OCI-LY3 (cell line): ENCODE measurements at regions not wholly inside any gene's neighbourhood (a gene's known extent, or its start where the extent isn't known, plus 50 kb on each side); places are given as distances from the start of the nearest gene placed in this dataset.

ENCODE experiments used
- H2AFZ ChIP-seq: fragments of 200-600, 300-600 bp; shearing (Covaris generic); 2 replicates; pipeline ENCODE4 v1.6.0; 2014; ENCODE audit warnings: antibody characterized with exemption, low read depth, low read length
- H3K27ac ChIP-seq: fragments of 200-600, 300-600 bp; sonication (generic); 2 replicates; pipeline ENCODE4 v1.5.1; 2014; ENCODE audit warnings: mild to moderate bottlenecking, low read length, moderate library complexity, mixed read lengths
- H3K27me3 ChIP-seq: fragments of 200-600, 300-600 bp; sonication (generic); 2 replicates; pipeline ENCODE4 v1.6.1; 2014; ENCODE audit warnings: low read depth, low read length, mixed read lengths
- H3K36me3 ChIP-seq: fragments of 200-600, 300-600 bp; sonication (generic); replicated peaks from 2 replicates; pipeline ENCODE3; 2014; ENCODE audit warnings: low read depth, low read length, mixed read lengths
- H3K4me1 ChIP-seq: fragments of 300-600, 200-600 bp; sonication (generic); 2 replicates; pipeline ENCODE4 v1.6.1; 2014; ENCODE audit warnings: low read length, mixed read lengths
- H3K4me2 ChIP-seq: fragments of 200-600, 300-600 bp; sonication (generic); 2 replicates; pipeline ENCODE4 v1.6.1; 2014; ENCODE audit warnings: low read length, mixed read lengths
- H3K4me3 ChIP-seq: fragments of 300-600, 200-600 bp; sonication (generic); 2 replicates; pipeline ENCODE4 v1.5.1; 2014; ENCODE audit warnings: antibody characterized with exemption, mild to moderate bottlenecking, low read length, moderate library complexity
- H3K79me2 ChIP-seq: fragments of 300-600, 200-600 bp; shearing (Covaris generic); 2 replicates; pipeline ENCODE4 v1.6.1; 2014; ENCODE audit warnings: mild to moderate bottlenecking, low read length, mixed read lengths
- H3K9ac ChIP-seq: fragments of 300-600, 200-600 bp; shearing (Covaris generic); 2 replicates; pipeline ENCODE4 v1.6.0; 2014; ENCODE audit warnings: mild to moderate bottlenecking, low read length, moderate library complexity
- H3K9me3 ChIP-seq: fragments of 200-600, 300-600 bp; shearing (Covaris generic); 2 replicates; pipeline ENCODE4 v1.6.1; 2014; ENCODE audit warnings: low read length, mixed read lengths; ENCODE audit not compliant: insufficient read depth
- H4K20me1 ChIP-seq: fragments of 200-600, 300-600 bp; sonication (generic); 2 replicates; pipeline ENCODE4 v1.6.1; 2016; ENCODE audit warnings: low read length, mixed read lengths; ENCODE audit not compliant: insufficient read depth
- EZH2phosphoT487 ChIP-seq: fragments of 200-600 bp; shearing (Covaris generic); IDR thresholded peaks from 2 replicates; pipeline ENCODE4 v1.6.1; 2018; ENCODE audit warnings: antibody characterized with exemption, mixed run types, low read depth
- TF ChIP-seq, protein P1 (sequence below): fragments of 200-600, 300-600 bp; sonication (generic); IDR thresholded peaks from 2 replicates; pipeline ENCODE4 v1.5.1; 2014; ENCODE audit warnings: antibody characterized with exemption, low read length, low read depth

GRCh38 chr10:44473146-44473545 is 88.2 kb upstream of the CXCL12 start:
- H3K4me3 ChIP-seq, result no peak overlapping the region
- no peaks in the 10 kb centered on the region for H3K36me3 ChIP-seq
- TF ChIP-seq, protein P1, sequence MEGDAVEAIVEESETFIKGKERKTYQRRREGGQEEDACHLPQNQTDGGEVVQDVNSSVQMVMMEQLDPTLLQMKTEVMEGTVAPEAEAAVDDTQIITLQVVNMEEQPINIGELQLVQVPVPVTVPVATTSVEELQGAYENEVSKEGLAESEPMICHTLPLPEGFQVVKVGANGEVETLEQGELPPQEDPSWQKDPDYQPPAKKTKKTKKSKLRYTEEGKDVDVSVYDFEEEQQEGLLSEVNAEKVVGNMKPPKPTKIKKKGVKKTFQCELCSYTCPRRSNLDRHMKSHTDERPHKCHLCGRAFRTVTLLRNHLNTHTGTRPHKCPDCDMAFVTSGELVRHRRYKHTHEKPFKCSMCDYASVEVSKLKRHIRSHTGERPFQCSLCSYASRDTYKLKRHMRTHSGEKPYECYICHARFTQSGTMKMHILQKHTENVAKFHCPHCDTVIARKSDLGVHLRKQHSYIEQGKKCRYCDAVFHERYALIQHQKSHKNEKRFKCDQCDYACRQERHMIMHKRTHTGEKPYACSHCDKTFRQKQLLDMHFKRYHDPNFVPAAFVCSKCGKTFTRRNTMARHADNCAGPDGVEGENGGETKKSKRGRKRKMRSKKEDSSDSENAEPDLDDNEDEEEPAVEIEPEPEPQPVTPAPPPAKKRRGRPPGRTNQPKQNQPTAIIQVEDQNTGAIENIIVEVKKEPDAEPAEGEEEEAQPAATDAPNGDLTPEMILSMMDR, result no peak
- no peak for TF ChIP-seq EZH2phosphoT487
- no peaks in the 10 kb centered on the region for H3K9me3 ChIP-seq
- H3K27ac ChIP-seq, result no peak overlapping the region
- H3K79me2 ChIP-seq, result no peaks in the 10 kb centered on the region
- no peak overlapping the region for H3K9ac ChIP-seq
- H3K4me2 ChIP-seq, result no peak overlapping the region
- H4K20me1 ChIP-seq, result no peaks in the 10 kb centered on the region
- no peaks in the 10 kb centered on the region for H3K4me1 ChIP-seq
- no peak overlapping the region for H2AFZ ChIP-seq
- H3K27me3 ChIP-seq, result no peaks in the 10 kb centered on the region

GRCh38 chr10:44476409-44477045 is 91.6 kb upstream of the CXCL12 start:
- Histone ChIP-seq H3K4me2 (no peak overlapping the region), H3K4me1 (peaks cover 4% of the 10 kb centered on the region; the same call in 1 of the 2 replicates), H3K79me2 (no peaks in the 10 kb centered on the region), H3K9ac (no peak overlapping the region), H3K9me3 (no peaks in the 10 kb centered on the region), H3K4me3 (no peak overlapping the region), H3K27ac (no peak overlapping the region), H2AFZ (no peak overlapping the region), H3K36me3 (no peaks in the 10 kb centered on the region), H4K20me1 (no peaks in the 10 kb centered on the region), H3K27me3 (no peaks in the 10 kb centered on the region)
- TF ChIP-seq, protein P1, result no peak
- no peak for TF ChIP-seq EZH2phosphoT487

DNA sequence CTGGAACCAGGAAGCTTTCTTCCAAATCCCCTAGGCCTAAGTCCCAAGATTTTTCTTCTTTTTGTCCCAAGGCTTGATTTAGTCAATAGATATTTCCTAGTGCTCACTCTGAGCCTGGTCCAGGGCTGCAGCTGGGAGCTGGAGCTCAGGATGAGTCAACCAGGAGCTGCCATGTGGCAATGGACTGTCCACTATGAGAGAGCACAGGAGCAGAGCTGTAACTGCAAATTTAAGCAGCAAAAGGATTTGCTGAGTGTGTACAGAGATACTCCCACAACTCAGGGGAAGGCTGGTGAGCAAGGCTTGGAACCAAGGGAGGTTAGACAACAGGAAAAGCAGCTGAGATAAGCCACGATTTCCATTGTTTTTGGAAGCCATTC is 92.1 kb upstream of the CXCL12 start:
- TF ChIP-seq EZH2phosphoT487, result no peak
- TF ChIP-seq, protein P1, result no peak
- Histone ChIP-seq H3K4me3 (no peak overlapping the region), H3K4me2 (no peak overlapping the region), H2AFZ (no peak overlapping the region), H4K20me1 (no peaks in the 10 kb centered on the region), H3K36me3 (no peaks in the 10 kb centered on the region), H3K27ac (no peak overlapping the region), H3K27me3 (no peaks in the 10 kb centered on the region), H3K79me2 (no peaks in the 10 kb centered on the region), H3K9ac (no peak overlapping the region), H3K4me1 (peaks cover 4% of the 10 kb centered on the region; the same call in 1 of the 2 replicates), H3K9me3 (no peaks in the 10 kb centered on the region)

GRCh38 chr10:44478040-44478439 is 93.1 kb upstream of the CXCL12 start:
- Histone ChIP-seq H3K4me1 (peaks cover 4% of the 10 kb centered on the region; the same call in 1 of the 2 replicates), H3K36me3 (no peaks in the 10 kb centered on the region), H3K4me3 (no peak overlapping the region), H3K79me2 (no peaks in the 10 kb centered on the region), H3K9ac (no peak overlapping the region), H2AFZ (no peak overlapping the region), H3K4me2 (no peak overlapping the region), H3K9me3 (no peaks in the 10 kb centered on the region), H3K27me3 (no peaks in the 10 kb centered on the region), H3K27ac (no peak overlapping the region), H4K20me1 (no peaks in the 10 kb centered on the region)
- TF ChIP-seq EZH2phosphoT487, result no peak
- TF ChIP-seq, protein P1, result no peak
